GM12874 (cell line): ENCODE measurements at regions not wholly inside any gene's neighbourhood (a gene's known extent, or its start where the extent isn't known, plus 50 kb on each side); places are given as distances from the start of the nearest gene placed in this dataset.

Experiments used
- TF ChIP-seq, protein P1 (sequence below): IDR thresholded peaks from 2 replicates; pipeline ENCODE4 v1.5.1; 2011; ENCODE audit warnings: low read depth, mild to moderate bottlenecking, control low read depth, low read length, moderate library complexity; ENCODE audit not compliant: insufficient read depth

DNA sequence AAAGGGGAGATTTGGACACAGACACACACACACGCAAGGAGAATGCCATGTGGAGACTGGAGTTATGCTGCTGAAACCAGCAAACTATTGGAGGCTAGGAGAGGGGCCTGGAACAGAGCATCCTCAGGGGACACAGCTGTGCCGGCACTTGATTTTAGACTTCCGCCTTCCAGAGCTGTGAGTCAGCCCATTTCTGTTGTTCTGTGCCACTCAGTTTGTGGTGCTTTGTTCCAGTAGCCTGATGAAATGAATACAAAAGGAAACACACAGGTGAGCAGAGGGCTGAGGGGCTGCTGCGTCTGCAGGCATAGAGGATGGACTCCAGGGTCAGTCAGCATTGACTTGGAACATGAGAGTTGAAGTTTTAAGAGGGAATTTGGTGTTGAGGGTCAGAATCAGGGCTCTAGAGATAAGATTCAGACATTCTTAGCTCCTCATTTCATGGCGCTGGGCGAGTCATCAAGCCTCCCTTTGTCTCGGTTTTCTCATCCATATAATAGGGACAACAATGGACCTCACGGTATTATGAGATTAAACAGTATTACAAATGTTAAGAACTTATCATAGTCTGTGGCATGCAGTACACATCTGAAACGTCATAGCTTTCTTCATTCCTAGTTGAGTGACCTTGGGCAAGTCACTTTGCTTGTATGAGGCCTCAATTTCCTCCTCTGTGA, 191.0 kb downstream of the MIAT start:
- TF ChIP-seq, protein P1, sequence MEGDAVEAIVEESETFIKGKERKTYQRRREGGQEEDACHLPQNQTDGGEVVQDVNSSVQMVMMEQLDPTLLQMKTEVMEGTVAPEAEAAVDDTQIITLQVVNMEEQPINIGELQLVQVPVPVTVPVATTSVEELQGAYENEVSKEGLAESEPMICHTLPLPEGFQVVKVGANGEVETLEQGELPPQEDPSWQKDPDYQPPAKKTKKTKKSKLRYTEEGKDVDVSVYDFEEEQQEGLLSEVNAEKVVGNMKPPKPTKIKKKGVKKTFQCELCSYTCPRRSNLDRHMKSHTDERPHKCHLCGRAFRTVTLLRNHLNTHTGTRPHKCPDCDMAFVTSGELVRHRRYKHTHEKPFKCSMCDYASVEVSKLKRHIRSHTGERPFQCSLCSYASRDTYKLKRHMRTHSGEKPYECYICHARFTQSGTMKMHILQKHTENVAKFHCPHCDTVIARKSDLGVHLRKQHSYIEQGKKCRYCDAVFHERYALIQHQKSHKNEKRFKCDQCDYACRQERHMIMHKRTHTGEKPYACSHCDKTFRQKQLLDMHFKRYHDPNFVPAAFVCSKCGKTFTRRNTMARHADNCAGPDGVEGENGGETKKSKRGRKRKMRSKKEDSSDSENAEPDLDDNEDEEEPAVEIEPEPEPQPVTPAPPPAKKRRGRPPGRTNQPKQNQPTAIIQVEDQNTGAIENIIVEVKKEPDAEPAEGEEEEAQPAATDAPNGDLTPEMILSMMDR, result no peak

DNA sequence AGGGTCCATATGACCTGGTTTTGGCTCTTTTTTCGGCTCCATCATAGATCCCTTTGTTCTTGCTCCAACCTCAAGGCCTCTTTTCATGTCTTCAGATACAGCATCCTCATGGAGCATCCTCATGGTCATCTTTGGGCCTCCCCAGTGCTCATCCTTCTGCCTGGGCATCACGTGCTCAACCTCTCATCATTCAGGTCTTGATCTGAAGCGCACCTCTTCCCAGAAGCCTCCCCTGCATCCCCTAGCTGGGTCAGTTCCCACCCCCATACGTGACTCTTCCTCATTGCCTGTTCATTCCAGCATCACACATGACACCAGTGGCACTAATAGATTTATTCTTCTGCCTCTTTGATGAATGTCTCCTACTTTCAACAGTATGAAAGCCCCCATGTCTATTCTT, 192.2 kb downstream of the MIAT start:
- TF ChIP-seq, protein P1, result no peak

DNA sequence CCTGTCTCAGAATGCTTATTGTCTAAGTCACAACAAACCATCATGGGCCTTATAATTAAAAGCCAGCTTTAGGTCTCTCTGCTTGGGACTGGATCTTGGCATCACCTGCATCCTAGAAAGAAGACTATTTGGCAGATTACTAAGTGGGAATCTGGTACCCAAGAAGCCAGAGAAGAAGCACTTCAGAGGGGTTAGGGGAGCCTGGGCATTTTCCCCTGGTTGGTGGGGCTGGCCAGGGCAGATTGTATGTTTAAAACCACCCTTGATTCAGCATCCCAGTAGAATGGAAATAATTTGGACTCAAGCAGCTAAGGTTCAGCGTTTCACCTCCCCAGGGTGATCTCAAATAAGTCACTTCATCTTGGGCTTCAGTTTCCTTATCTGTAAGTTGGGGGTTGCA, 193.7 kb downstream of the MIAT start:
- TF ChIP-seq, protein P1, result no peak

DNA sequence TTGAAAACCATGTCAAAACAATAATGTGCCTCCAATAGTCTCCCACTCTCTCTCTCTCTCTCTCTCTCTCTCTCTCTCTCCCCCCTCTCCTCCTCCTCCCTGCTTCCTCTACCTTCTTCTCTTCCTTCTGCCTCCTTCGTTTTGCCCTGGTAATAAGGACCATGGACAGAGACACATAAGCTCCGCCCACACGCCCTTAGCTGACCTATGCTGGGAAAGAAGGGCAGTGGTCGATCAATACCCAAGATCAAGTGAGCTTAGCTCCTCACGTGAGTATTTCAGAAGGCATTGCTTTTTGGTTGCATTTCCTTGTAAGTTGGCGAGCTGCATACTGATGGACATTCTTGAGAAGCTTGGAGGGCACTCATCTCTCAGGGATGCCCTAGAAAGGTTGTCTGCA, 194.8 kb downstream of the MIAT start:
- TF ChIP-seq, protein P1, result no peak

DNA sequence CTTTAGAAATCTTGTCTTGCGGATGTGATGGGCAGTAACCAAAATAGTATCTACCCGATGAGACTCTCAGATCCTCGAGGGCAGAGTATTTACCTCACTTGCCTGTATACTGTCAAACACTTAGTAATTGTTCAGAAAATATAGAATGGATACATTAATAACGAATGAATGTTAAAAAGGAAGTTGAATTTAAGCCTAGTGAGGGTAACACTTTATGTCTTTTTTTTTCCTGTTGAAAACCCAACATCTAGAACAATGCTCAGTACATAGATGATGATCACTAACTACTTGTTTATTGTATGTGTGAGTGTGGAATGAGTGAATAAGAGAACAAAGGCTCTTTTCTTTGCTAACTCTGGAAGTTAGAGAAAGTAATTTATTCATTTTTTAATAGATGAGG, 195.7 kb downstream of the MIAT start:
- TF ChIP-seq, protein P1, result no peak

DNA sequence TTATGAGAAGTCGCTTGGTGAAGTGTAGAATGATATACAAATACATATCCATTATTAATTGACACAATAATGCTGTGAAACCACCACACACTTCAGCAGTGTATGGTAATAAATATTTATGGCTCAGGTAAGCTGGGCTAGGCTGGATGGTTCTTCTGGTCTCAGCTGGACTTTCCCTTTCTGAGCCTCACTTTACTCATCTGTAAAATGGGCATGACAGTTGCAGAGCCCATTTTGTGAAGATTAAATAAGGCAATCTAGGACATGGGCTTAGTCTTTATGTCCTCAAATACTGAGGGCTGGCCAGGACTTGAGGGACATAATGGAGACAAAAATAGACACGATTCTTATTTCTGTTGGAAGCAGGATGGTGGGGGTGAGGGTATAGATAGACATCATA, 196.1 kb downstream of the MIAT start:
- TF ChIP-seq, protein P1, result no peak

DNA sequence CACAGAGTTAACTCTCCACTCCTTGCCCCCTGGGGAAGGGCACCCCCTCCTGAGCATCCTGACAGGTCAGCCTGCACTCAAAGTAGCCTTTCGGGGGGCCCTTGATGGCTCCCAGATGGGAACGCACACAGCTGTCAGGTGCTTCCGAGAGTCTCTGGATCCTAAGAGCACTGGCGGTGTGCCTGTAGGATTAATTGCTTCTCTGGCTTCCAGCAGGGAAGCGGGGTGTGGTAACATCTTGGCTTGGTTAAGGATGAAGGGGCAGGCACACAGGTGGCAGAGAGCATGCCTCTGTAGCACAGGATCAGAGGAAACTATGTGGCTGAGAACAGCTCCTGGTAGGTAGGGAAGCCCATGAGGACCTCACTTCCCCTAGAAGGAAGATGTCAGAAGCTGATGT, 199.8 kb downstream of the MIAT start:
- TF ChIP-seq, protein P1, result no peak
